Fibroblast of upper back skin (primary cell): ENCODE measurements at regions not wholly inside any gene's neighbourhood (a gene's known extent, or its start where the extent isn't known, plus 50 kb on each side); places are given as distances from the start of the nearest gene placed in this dataset.
"Not testable (repeated sequence)": the region's sequence is repeated elsewhere in the genome, so short reads cannot be mapped to it uniquely, and the experiment has no call there.

ENCODE experiments used
- DNase-seq: peaks from one replicate; pipeline ENCODE4 v3.0.0-alpha.2; 2013

DNA sequence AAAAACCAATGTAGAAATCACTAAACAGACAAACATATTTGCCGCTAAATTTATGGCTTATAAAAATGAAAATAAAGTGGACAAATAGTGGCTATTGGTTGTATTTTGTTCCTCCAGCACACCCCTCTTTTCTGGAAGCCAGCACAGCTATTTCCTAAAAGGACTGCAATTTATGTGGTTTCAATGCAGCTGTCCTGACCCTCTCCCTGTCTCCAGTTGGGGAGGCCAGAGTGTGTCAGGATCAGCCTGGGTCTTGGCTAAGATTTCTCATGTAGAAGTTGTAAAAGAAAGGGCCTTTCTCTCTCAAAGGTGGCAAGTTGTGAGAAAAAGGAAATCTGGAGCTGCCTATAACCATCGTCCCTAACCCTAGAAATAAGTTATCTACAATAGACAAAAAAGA is 165.6 kb downstream of the ALDH8A1 start:
- no peak for DNase-seq

DNA sequence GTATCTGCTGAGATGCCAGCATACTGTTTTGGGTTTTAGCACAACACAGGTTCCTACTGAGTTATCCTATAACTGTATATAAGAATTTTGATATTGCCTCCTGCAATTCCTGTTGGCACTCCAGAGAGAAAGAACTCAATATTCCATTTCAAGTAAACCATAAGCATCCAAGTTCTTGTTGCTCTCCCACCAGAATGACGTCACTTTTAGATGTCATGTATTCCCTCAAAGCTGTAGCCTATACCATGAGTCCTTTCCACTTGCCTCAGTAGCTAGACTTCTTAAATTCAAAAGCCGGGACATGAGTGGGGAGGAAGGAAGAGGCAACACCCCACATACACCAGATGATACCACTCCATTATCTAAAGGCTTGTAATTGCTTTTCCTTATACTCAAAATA is 171.5 kb downstream of the ALDH8A1 start:
- no peak for DNase-seq

DNA sequence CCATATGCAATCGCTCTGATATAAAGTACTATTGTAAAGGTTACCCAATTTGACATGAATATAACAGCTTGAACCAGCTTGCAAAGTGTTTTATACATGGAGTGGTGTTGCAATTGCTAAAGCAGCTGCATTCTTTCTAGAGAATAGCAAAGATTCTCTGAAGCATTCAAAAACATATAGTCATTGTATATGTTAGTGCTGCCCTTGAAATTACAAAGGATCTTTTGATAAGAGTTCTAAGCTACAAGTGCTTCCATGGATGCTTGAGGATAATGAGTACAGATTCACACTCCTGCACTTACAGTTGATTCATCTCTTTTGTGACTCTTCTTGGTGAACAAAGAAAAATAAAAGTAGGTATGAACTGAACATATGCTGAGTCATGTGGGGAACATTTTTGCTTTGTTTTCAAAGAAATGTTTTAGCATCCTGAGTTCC is 175.7 kb downstream of the ALDH8A1 start:
- DNase-seq = peak; percentile 56

DNA sequence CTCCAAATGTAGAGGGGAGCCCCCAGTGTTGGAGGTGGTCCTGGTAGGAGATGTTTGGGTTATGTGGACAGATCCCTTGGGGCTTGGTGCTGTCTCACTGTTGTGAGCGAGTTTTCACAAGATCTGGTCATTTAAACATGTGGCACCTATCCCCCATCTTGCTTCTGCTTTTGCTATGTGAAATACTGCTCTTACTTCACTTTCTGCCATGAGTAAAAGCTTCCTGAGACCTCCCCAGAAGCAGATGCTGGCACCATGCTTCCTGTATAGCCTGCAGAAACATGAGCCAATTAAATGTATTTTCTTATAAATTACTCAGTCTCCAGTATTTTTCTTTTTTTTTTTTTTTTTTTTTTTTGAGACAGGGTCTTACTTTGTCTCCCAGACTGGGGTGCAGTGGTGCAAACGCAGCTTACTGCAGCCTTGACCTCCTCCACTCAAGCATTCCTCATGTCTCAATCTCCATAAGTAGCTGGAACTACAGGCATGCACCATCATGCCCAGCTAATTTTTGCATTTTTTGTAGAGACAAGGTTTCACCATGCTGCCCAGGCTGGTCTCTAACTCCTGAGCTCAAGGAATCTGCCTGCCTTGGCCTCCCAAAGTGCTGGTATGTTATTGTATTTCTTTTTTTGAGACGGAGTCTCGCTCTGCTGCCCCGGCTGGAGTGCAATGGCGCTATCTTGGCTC is 177.1 kb downstream of the ALDH8A1 start:
- no peak for DNase-seq

DNA sequence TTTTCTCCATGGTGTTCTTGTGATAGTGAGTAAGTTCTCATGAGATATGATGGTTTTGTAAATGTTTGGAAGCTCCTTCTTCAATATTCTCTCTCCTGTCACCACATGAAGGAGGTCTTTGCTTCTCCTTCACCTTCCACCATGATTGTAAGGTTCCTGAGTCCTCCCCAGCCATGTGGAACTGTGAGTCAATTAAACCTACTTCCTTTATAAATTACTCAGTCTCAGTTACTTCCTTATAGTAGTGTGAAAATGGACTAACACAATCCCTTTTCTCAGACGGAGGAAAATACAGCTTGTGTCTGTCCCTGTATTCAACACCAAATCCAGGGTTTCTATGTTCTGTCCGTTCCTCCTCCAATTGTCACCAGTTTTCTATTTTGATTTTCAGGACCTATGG is 181.0 kb downstream of the ALDH8A1 start:
- DNase-seq = no peak

DNA sequence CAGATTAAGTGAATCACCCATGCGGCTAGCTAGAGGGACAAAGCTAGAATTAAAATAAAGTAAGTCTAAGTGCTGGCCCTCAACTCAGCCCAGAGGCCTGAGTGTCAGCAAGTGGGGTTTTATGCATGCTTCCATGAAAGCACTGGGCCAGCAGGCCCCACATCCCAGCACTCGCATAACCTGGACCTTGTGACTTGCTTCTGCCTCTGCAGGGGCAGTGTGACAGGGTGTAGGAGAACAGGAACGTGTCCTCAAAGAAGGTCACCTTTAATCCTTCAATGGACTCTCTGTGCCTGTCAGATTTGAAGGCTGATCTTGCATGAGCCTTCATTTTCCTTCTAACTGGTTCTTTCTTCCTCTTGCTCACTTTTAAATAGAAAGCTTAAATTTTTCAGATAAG is 183.4 kb downstream of the ALDH8A1 start:
- DNase-seq = no peak

DNA sequence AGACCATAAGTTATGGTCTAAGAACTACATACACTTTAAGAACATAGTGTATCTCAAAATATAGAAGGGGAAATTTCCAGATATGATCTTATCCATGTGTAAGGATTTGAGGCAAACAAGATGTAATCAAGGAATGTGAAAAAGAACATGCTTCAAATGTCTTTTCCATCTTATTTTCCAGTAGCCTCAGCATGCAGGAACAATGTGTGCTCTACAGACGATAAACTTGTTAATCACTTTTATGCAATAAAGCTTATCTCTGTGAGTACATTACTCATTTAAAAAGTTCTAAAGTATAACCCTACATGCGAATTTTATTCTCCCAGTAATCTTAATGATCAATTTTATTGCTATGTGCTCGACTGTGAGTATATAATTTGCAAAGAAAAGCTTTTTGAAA is 185.2 kb downstream of the ALDH8A1 start:
- DNase-seq = no peak

DNA sequence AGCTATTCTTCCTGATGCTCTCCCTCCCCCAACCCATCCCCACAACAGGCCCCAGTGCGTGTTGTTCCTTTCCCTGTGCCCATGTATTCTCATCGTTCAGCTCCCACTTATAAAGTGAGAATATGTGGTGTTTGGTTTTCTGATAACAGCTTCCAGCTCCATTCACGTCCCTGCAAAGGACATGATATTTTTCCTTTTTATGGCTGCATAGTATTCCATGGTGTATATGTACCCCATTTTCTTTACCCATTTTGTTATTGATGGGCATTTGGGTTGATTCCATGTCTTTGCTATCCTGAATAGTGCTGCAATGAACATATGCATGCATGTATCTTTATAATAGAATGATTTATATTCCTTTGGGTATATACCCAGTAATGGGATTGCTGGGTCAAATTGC is 186.3 kb downstream of the ALDH8A1 start:
- DNase-seq = not testable (repeated sequence)

DNA sequence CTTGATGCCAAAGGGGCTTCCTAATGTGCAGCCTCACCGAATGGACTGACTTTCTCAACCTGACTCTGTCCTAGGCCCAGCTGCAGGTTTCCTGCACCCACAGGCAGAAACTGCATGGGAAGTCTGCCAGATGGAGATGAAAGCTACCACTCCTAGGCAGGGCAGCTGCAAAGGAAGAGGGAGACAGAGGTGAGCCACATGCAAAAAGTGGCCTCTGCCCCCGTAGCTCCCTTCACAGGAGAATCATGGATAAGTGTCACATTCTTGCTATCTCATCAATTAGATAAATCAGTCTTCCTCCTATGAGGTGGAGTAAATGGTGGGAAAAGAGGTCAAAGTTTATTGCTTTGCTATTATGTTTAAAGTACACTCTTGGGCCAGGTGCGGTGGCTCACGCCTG is 191.3 kb downstream of the ALDH8A1 start:
- no peak for DNase-seq

DNA sequence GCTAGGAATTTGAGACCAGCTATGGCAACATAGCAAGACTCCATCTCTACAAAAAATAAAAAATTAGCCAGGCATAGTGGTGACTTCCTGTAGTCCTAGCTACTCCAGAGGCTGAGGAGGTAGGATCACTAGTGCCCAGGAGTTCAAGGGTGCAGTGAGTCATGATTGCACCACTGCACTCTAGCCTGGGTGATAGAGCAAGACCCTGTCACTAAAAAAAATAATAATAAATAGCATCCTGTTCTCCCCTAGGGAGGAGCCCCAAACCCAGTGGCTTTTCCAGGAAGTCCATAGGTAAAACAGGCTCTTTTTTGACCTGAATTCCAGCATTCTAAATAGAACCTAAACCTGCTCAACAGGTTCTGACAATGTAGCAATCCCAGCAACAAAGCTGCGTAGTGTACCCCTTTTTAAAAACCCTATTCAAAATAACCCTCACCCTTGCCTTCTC is 192.0 kb downstream of the ALDH8A1 start:
- no peak for DNase-seq

DNA sequence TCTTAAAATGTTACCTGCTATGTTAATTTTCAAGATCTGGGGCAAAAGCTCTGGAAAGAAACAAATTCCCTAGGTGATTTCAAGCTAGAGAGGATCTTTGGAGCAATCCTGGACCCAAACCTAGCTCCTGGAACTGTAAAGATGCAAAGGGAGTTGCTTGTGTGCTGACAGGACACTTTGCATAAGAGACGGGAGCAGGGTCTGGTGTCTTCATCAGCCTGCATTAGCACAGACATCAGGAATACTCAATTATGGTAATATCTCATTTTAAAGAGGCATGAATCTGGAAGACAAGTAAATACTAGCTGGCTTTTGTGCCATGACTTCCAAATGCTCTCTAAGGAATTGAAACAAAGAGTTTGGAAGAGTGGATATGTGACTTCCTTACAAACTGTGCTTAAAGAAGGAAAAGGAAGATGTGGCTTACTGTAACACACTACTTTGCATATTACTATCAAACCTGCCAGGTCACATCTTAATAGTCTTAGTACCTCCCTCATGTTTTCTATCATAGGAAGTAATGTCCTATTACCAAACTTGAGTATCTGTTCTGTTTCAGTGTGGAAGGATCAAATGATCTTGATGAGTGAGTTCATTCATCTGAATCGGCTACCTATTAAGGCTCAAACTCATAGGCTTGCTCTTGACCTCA is 193.4 kb downstream of the ALDH8A1 start:
- DNase-seq = no peak

DNA sequence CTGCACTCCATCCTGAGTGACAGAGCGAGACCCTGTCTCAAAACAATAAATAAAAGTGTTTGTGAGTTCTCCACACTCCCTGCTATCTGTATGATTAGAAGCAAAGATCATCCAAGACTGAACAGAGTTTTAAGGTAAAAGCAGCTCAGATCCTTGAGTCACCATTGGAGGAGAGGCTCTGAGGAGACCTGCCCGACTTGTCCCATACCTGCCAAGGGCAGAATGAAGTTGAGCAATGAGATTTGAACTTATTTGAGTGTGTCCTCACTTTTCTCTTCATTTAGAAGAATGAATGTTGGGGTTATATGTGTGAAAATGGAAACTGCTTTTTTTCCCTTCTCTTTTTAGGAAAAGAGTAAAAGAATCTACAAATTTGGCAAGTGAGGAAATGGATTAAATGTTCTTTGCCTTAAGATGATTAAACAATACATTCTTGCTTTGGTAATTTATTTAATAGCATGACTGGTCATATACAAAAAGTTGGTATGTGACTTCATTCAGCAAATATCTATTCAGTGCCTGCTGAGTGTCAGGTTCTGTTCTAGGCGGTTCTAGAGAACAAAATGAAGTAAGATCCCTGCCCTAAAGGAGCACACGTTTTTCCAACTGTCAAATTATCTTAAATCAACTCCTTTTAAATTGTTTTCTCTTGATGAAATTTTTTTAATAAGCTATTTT is 195.7 kb downstream of the ALDH8A1 start:
- DNase-seq = no peak

DNA sequence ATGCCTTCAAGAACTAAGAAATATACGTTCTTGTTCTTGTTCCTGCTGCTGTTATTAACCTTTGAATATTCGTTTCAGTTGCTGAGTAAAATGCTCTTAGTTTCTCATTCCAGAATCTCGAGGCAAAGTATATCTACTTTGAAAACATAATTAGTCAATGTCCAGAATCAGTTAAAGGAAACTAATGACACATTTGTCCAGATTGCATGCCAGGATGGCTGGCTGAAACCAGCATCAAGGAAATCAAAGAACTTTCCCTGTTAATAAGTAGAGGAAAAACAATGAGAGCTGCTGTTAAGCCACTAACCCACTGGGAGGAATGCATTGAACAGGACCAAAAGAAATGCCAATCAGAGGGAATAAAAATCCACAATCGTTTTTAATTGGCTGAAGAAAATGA is 196.9 kb downstream of the ALDH8A1 start:
- no peak for DNase-seq

DNA sequence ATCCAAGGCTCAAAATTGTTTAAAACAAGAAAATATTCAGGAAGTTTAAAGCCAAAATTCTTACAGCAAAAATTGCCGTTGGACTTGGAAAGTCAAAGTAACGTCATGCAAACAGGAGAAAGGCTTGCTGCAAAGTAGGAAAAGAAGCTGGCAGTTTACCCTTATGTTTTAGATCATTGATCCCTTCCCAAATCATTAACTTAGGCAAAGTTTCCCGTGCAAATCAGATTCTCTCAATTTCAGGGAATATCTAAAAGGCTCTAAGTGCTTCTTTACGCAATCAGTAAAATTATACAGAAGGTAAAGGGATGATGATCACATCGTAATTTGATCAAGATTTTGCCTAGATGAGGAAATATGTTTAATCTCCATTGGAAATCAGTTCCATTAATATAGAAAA is 197.5 kb downstream of the ALDH8A1 start:
- no peak for DNase-seq

DNA sequence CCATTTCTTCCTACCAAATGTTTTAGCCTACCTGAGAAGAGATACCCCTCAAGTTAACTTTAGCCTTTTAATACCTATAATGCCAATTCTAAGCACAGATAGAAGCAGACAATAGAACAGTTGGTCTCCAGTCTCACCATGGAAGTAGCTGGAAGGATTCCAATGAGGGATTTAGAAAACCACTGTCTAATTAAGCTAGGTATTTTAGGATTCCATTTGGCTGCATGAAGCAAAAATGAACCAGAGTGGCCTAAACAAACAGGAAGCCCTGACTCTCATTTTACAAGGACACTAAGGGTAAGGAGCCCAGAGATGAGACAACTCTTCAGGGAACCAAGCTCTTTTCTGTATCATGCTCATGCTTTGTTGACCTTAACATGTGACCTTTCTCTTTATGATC is 199.2 kb downstream of the ALDH8A1 start:
- DNase-seq = peak; percentile 86

DNA sequence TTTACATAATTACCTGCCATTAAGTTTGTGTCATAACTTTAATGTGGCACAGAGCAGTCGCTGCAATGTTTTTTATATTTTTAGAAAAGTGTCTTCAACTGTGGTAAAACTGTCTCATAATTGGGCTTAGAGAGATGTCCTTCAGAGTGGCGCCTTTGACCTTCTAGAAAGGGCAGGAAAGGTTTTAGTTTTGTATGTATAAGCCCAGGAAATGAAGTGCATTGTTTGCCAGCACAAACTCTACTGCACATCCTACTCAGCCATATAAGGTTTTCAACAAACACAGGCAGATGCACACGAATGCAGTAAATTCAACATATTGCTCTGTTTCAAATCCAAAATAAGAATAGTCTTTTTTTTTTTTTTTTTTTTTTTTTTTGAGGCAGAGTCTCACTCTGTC is 201.4 kb downstream of the ALDH8A1 start:
- no peak for DNase-seq

DNA sequence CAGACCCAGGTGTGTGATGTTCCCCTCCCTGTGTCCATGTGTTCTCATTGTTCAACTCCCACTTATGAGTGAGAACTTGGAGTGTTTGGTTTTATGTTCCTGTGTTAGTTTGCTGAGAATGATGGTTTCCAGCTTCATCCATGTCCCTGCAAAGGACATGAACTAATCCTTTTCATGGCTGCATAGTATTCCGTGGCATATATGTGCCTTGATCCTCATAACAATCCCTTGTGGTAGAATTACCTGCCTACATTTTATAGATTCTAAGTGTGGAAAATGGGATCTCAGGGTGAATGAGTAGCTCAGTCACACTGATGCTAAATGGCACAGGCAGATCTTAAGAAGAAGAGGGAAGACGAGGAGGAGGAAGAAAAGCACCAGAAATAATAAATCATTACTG is 202.7 kb downstream of the ALDH8A1 start:
- not testable (repeated sequence) for DNase-seq

DNA sequence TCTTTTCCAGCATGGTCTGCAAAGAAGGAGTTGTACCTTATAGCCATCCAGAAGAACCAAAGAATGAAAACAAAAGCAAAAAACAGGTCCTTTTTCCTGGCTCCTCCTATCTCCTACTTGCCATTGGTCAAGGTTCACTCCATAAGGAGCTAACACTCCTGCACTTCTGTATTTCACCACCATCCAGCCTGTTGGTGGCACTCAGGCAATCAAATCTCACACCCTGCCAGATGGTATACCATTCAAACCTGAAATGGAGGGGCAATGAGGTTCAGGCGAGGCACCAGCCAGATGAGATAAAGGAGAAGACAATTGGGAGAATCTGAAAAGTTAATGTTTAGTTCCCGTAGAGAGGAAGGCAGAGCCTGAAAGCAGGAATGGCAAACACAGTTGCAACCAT is 203.8 kb downstream of the ALDH8A1 start:
- no peak for DNase-seq

DNA sequence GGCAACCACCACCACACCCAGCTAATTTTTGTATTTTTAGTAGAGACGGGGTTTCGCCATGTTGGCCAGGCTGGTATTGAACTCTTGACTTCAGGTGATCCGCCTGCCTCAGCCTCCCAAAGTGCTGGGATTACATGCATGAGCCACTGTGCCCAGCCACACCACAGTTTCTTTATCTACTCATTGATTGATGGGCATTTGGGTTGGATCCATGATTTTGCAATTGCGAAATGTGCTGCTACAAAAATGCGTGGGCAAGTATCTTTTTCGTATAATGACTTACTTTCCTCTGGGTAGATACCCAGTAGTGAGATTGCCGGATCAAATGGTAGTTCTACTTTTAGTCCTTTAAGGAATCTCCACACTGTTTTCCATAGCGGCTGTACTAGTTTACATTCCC is 204.7 kb downstream of the ALDH8A1 start:
- not testable (repeated sequence) for DNase-seq

DNA sequence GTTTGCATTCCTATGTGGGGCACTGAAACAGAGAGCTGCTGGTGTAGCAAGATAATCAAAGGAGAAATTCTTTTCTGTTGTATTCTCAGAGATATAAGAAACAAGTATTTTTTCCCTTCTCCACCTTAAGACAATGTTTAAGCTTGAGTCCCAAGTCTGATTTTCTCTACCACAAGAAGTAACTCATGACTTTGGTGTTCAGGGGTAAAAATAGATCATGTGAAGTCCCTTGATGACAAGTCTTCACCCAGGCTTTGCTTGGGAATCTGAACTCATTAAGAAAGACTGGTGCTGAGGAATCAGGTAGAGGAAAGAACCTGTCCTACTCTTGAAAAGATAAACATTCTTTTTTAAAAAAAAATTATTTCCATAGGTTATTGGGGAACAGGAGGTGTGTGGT is 205.6 kb downstream of the ALDH8A1 start:
- DNase-seq = peak; percentile 24

DNA sequence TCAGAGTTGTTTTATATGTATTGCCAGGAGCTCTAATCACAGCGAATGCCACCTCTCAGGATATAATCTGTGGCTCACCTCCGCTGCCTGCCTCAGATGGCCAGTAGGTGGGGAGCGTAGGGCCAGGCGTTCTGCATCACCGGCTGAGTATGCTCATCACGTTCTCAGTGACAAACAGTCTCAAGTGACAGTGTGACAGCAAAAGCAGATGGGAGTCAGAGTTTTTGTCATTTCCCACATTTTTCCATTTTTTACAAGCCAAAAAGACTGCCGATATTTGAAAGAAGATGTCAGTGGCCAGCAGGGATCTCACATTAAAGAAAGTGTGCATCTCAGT is 208.7 kb downstream of the ALDH8A1 start:
- DNase-seq = no peak

DNA sequence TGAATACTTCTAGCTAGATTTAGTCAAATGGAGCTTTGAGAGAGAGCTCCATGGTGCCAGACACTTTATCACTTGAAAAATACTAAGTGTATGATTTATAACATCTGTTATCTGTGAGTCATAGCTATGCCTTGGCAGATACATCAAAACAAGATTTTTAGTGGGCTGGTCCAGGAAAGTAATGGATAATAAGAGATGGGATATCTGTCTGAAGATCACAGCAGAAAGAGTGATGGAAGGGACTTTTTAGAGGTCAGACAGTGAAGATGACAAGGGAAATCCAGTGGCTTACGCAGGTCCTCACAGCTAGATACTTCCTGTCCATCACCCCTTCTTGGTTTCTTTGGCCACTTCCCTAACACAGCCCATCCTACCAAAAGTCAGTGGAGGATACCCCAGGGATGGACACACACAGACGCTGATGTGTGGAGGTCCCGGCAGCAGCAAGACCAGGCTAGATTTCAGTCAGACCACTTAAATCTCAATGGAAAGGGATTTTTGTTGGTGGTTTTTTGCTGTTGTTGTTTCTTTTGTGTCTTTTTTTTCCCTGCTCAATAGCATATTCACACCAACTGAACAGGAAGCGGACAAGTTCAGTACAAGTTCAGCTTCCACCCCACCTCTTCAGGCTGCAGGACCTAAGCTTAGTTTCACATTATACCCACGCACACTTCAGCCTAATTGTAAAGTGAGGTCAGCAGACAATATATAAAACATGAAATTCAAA is 209.3 kb downstream of the ALDH8A1 start:
- peak; percentile 64 for DNase-seq

DNA sequence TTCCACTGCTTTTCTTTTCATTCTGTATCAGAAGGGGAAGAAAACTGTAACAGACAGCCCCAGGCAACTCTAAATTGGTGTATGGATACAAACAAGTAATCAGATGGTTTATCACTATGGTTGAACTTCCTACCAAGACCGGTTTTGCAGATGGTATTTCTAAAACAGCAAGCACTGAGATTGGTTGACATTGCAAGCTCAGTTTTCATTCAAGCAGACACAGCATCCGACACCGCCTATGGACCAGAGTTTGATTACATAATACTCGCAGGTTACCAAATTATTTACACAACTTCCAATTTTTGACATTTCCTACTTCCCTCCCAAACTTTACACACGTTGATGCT is 209.9 kb downstream of the ALDH8A1 start:
- DNase-seq = no peak
